Esophagus (tissue), 2 donors: ENCODE measurements at regions not wholly inside any gene's neighbourhood (a gene's known extent, or its start where the extent isn't known, plus 50 kb on each side); places are given as distances from the start of the nearest gene placed in this dataset.
"Not testable (repeated sequence)": the region's sequence is repeated elsewhere in the genome, so short reads cannot be mapped to it uniquely, and the experiment has no call there.

Experiments used
- H3K27ac ChIP-seq, 2 donors: one replicate each; pipeline ENCODE4 v1.5.1; 2013; ENCODE audit warnings: low read depth in 2 of 2, mild to moderate bottlenecking in 2 of 2, inconsistent platforms in 1 of 2, low read length in 1 of 2, moderate library complexity in 1 of 2
- H3K27me3 ChIP-seq, 2 donors: one replicate each; pipeline ENCODE4 v1.6.1; 2013; ENCODE audit warnings: low read length in 2 of 2, control low read depth in 1 of 2, mild to moderate bottlenecking in 1 of 2; ENCODE audit not compliant: insufficient read depth in 2 of 2, control insufficient read depth in 1 of 2
- H3K36me3 ChIP-seq, 2 donors: one replicate each; pipeline ENCODE4 v1.6.1; 2013; ENCODE audit warnings: low read length in 1 of 2; ENCODE audit not compliant: control insufficient read depth in 2 of 2, insufficient read depth in 2 of 2
- H3K4me1 ChIP-seq, 2 donors: one replicate each; pipeline ENCODE4 v1.6.1; 2013; ENCODE audit warnings: low read length in 1 of 2; ENCODE audit not compliant: control insufficient read depth in 2 of 2, insufficient read depth in 2 of 2
- H3K4me3 ChIP-seq, 2 donors: one replicate each; pipeline ENCODE4 v1.5.1; 2013; ENCODE audit warnings: low read length in 2 of 2, mild to moderate bottlenecking in 2 of 2, low read depth in 1 of 2, moderate library complexity in 1 of 2
- H3K9me3 ChIP-seq, 2 donors: one replicate each; pipeline ENCODE4 v1.6.1; 2013; ENCODE audit warnings: mild to moderate bottlenecking in 2 of 2, low read depth in 1 of 2, low read length in 1 of 2, moderate library complexity in 1 of 2; ENCODE audit not compliant: control insufficient read depth in 2 of 2, insufficient read depth in 1 of 2
- whole genome bisulfite sequencing, 2 donors: extraction: QIAGEN DNeasy Blood & Tissue Kit; methylation state at CpG; one replicate each; pipeline ENCODE4 v1.1.7; 2013; 5-methylcytosine and 5-hydroxymethylcytosine counted together
- donor health status: healthy with polysubstance abuse.
- donor health status: Bipolar disorder and iron deficiency.

- H3K27me3 ChIP-seq, H3K36me3 ChIP-seq, H3K9me3 ChIP-seq, H3K4me3 ChIP-seq, H3K4me1 ChIP-seq, H3K27ac ChIP-seq: not testable (repeated sequence)
- 84 to 95% methylated on average over 15 to 19 of the region's 20 CpGs for WGBS, 2 donors
Measured at GRCh38 chr5:113753182-113753581, 239.7 kb downstream of the YTHDC2 start.

GRCh38 chr5:113755516-113755915, 242.0 kb downstream of the YTHDC2 start:
- Histone ChIP-seq H3K4me1 (no peaks in the 10 kb centered on the region), H3K9me3 (no peaks in the 10 kb centered on the region), H3K27me3 (no peaks in the 10 kb centered on the region), H3K4me3 (no peak overlapping the region), H3K27ac (no peak overlapping the region), H3K36me3 (no peaks in the 10 kb centered on the region)
- 59 to 71% methylated on average over 3 of the region's 3 CpGs for WGBS, 2 donors

- WGBS, 2 donors: 65 to 70% methylated on average over 2 of the region's 2 CpGs
- Histone ChIP-seq H3K27ac (no peak overlapping the region), H3K36me3 (no peaks in the 10 kb centered on the region), H3K9me3 (no peaks in the 10 kb centered on the region), H3K4me1 (no peaks in the 10 kb centered on the region), H3K4me3 (no peak overlapping the region), H3K27me3 (no peaks in the 10 kb centered on the region)
Measured at GRCh38 chr5:113757508-113757907, 244.0 kb downstream of the YTHDC2 start.

- Histone ChIP-seq H3K4me1 (no peaks in the 10 kb centered on the region), H3K4me3 (no peak overlapping the region), H3K27me3 (no peaks in the 10 kb centered on the region), H3K36me3 (no peaks in the 10 kb centered on the region), H3K9me3 (no peaks in the 10 kb centered on the region), H3K27ac (no peak overlapping the region)
- 41 to 53% methylated on average over 2 of the region's 2 CpGs for WGBS, 2 donors
Measured at GRCh38 chr5:113759505-113759904, 246.0 kb downstream of the YTHDC2 start.

- 56 to 62% methylated on average over 1 of the region's 1 CpG for WGBS, 2 donors
- Histone ChIP-seq H3K27me3 (no peaks in the 10 kb centered on the region), H3K27ac (no peak overlapping the region), H3K4me1 (no peaks in the 10 kb centered on the region), H3K36me3 (no peaks in the 10 kb centered on the region), H3K4me3 (no peak overlapping the region), H3K9me3 (peaks cover 0 to 4% of the 10 kb centered on the region in 2 donors)
Measured at GRCh38 chr5:113760486-113760885, 247.0 kb downstream of the YTHDC2 start.

- Histone ChIP-seq H3K9me3 (peaks cover 0 to 4% of the 10 kb centered on the region in 2 donors), H3K36me3 (no peaks in the 10 kb centered on the region), H3K27ac (no peak overlapping the region), H3K4me3 (no peak overlapping the region), H3K27me3 (no peaks in the 10 kb centered on the region), H3K4me1 (no peaks in the 10 kb centered on the region)
- WGBS, 2 donors: 83 to 89% methylated on average over 1 of the region's 1 CpG
Measured at GRCh38 chr5:113761594-113761993, 248.1 kb downstream of the YTHDC2 start.

GRCh38 chr5:113764382-113764781, 250.9 kb downstream of the YTHDC2 start:
- Histone ChIP-seq H3K9me3 (peaks cover 0 to 4% of the 10 kb centered on the region in 2 donors), H3K27me3 (no peaks in the 10 kb centered on the region), H3K4me3 (no peak overlapping the region), H3K36me3 (no peaks in the 10 kb centered on the region), H3K4me1 (no peaks in the 10 kb centered on the region), H3K27ac (no peak overlapping the region)

- 46 to 60% methylated on average over 2 of the region's 2 CpGs for WGBS, 2 donors
- not testable (repeated sequence) for H3K27ac ChIP-seq, H3K9me3 ChIP-seq, H3K4me3 ChIP-seq, H3K36me3 ChIP-seq, H3K27me3 ChIP-seq, H3K4me1 ChIP-seq
Measured at GRCh38 chr5:113766827-113767226, 253.3 kb downstream of the YTHDC2 start.

- H3K27me3 ChIP-seq: no peaks in the 10 kb centered on the region
- H3K27ac ChIP-seq: no peak overlapping the region
- H3K9me3 ChIP-seq: no peaks in the 10 kb centered on the region
- 64% methylated on average over 3 of the region's 3 CpGs for WGBS, 2 donors
- no peaks in the 10 kb centered on the region for H3K4me1 ChIP-seq
- no peaks in the 10 kb centered on the region for H3K36me3 ChIP-seq
- H3K4me3 ChIP-seq: no peak overlapping the region
Measured at GRCh38 chr5:113770648-113771047, 257.2 kb downstream of the YTHDC2 start.

GRCh38 chr5:113771483-113771882, 258.0 kb downstream of the YTHDC2 start:
- H3K27ac ChIP-seq: no peak overlapping the region
- no peaks in the 10 kb centered on the region for H3K4me1 ChIP-seq
- no peaks in the 10 kb centered on the region for H3K9me3 ChIP-seq
- 57 to 62% methylated on average over 2 of the region's 2 CpGs for WGBS, 2 donors
- H3K4me3 ChIP-seq: no peak overlapping the region
- H3K36me3 ChIP-seq: no peaks in the 10 kb centered on the region
- no peaks in the 10 kb centered on the region for H3K27me3 ChIP-seq
